ENCODE measurements at regions not wholly inside any gene's neighbourhood (a gene's known extent, or its start where the extent isn't known, plus 50 kb on each side); places are given as distances from the start of the nearest gene placed in this dataset.

DNA sequence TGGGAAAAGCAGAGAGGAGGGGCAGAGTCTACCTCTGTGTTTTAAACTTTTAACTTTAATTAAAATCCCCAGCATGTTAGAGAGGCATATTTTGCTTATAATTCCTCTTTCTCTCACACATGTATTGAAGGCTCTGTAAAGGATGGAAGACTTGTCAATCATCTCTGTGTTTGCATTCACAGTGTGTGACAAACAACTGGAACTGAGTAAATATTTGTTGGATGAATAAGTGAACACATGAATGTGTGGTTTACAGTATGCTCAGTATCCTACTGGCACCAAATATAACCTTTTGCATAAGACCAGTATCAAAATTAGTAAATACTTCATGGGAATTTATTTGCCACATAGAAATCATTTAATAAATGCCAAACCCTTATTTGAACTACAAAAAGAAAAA, 829.0 kb downstream of the GRID1 start:
- TF ChIP-seq, protein P1, sequence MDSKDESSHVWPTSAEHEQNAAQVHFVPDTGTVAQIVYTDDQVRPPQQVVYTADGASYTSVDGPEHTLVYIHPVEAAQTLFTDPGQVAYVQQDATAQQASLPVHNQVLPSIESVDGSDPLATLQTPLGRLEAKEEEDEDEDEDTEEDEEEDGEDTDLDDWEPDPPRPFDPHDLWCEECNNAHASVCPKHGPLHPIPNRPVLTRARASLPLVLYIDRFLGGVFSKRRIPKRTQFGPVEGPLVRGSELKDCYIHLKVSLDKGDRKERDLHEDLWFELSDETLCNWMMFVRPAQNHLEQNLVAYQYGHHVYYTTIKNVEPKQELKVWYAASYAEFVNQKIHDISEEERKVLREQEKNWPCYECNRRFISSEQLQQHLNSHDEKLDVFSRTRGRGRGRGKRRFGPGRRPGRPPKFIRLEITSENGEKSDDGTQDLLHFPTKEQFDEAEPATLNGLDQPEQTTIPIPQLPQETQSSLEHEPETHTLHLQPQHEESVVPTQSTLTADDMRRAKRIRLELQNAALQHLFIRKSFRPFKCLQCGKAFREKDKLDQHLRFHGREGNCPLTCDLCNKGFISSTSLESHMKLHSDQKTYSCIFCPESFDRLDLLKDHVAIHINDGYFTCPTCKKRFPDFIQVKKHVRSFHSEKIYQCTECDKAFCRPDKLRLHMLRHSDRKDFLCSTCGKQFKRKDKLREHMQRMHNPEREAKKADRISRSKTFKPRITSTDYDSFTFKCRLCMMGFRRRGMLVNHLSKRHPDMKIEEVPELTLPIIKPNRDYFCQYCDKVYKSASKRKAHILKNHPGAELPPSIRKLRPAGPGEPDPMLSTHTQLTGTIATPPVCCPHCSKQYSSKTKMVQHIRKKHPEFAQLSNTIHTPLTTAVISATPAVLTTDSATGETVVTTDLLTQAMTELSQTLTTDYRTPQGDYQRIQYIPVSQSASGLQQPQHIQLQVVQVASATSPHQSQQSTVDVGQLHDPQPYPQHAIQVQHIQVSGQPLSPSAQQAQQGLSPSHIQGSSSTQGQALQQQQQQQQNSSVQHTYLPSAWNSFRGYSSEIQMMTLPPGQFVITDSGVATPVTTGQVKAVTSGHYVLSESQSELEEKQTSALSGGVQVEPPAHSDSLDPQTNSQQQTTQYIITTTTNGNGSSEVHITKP (tag by site-specific recombination; IDR thresholded peaks at IDR 0.05) = no peak
- no peak for TF ChIP-seq CTCF (tag by site-specific recombination; IDR thresholded peaks at IDR 0.05)
- TF ChIP-seq MZF1 (tag by site-specific recombination; IDR thresholded peaks at IDR 0.05; ENCODE audit: borderline replicate concordance) = no peak
- TF ChIP-seq ZNF670 (tag by site-specific recombination; IDR thresholded peaks at IDR 0.05; ENCODE audit: low read depth) = no peak
- TF ChIP-seq, protein P2, sequence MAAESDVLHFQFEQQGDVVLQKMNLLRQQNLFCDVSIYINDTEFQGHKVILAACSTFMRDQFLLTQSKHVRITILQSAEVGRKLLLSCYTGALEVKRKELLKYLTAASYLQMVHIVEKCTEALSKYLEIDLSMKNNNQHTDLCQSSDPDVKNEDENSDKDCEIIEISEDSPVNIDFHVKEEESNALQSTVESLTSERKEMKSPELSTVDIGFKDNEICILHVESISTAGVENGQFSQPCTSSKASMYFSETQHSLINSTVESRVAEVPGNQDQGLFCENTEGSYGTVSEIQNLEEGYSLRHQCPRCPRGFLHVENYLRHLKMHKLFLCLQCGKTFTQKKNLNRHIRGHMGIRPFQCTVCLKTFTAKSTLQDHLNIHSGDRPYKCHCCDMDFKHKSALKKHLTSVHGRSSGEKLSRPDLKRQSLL (tag by site-specific recombination; IDR thresholded peaks at IDR 0.05) = no peak
- TF ChIP-seq, protein P3, sequence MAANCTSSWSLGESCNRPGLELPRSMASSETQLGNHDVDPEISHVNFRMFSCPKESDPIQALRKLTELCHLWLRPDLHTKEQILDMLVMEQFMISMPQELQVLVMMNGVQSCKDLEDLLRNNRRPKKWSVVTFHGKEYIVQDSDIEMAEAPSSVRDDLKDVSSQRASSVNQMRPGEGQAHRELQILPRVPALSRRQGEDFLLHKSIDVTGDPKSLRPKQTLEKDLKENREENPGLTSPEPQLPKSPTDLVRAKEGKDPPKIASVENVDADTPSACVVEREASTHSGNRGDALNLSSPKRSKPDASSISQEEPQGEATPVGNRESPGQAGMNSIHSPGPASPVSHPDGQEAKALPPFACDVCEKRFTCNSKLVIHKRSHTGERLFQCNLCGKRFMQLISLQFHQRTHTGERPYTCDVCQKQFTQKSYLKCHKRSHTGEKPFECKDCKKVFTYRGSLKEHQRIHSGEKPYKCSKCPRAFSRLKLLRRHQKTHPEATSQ (tag by site-specific recombination; IDR thresholded peaks at IDR 0.05) = no peak
